Heart right ventricle (tissue), 16 donors: ENCODE measurements at regions not wholly inside any gene's neighbourhood (a gene's known extent, or its start where the extent isn't known, plus 50 kb on each side); places are given as distances from the start of the nearest gene placed in this dataset.

Source experiments
- ATAC-seq, 8 donors: fragments of 200-7000 bp; cut with Tn5 transposase; one replicate each; pipeline ENCODE4 v1.9.1; 2020; ENCODE audit warnings: mild to moderate bottlenecking in 8 of 8, moderate library complexity in 8 of 8, moderate number of reproducible peaks in 1 of 8
- DNase-seq, 2 donors: peaks; one replicate each; pipeline ENCODE4 v3.0.0-alpha.2; 2020
- H3K27ac ChIP-seq, 10 donors: fragments of 200-600 bp; sonication (generic) in 2 of 10; one replicate each; pipeline versions ENCODE4 v1.5.0 to v1.8.0; 2020 to 2022; ENCODE audit warnings: mild to moderate bottlenecking in 3 of 10
- H3K27me3 ChIP-seq, 7 donors: fragments of 200-600 bp; one replicate each; pipeline ENCODE4 v1.8.0; 2021 to 2022; ENCODE audit warnings: mild to moderate bottlenecking in 2 of 7
- H3K36me3 ChIP-seq, 9 donors: fragments of 200-600 bp; sonication (generic) in 1 of 9; one replicate each; pipeline versions ENCODE4 v1.5.0 to v1.8.0; 2020 to 2022; ENCODE audit warnings: mild to moderate bottlenecking in 2 of 9
- H3K4me1 ChIP-seq, 9 donors: fragments of 200-600 bp; sonication (generic) in 1 of 9; one replicate each; pipeline versions ENCODE4 v1.5.0 to v1.8.0; 2020 to 2022; ENCODE audit warnings: mild to moderate bottlenecking in 4 of 9
- H3K4me3 ChIP-seq, 10 donors: fragments of 200-600 bp; sonication (generic) in 2 of 10; one replicate each; pipeline versions ENCODE4 v1.5.0 to v1.8.0; 2020 to 2022; ENCODE audit warnings: mild to moderate bottlenecking in 7 of 10, moderate library complexity in 2 of 10
- H3K9me3 ChIP-seq, 11 donors: fragments of 200-600 bp in 10 of 11; sonication (generic) in 2 of 11; one replicate each; pipeline versions ENCODE4 v1.5.0 to v1.8.0; 2013 to 2022; ENCODE audit warnings: mild to moderate bottlenecking in 2 of 11, control low read depth in 1 of 11, moderate library complexity in 1 of 11
- WGBS, 2 donors: extraction: QIAGEN DNeasy Blood & Tissue Kit; methylation state at CpG; one replicate each; pipeline ENCODE4 v1.1.7; 2013; ENCODE audit warnings: inconsistent platforms in 1 of 2; 5-methylcytosine and 5-hydroxymethylcytosine counted together
- intact Hi-C, 10 donors: fragments of 100-400 bp; cut with DNase I; formaldehyde crosslinking; loops; one replicate each; pipeline versions ENCODE4 v1.11.1 to v1.14.2; 2022
- TF ChIP-seq, protein P1 (sequence below), 9 donors: fragments of 200-600 bp; sonication (generic) in 2 of 9; IDR thresholded peaks; one replicate each; pipeline versions ENCODE4 v1.5.0 to v1.8.0; 2021 to 2022; ENCODE audit warnings: antibody characterized with exemption in 9 of 9, mild to moderate bottlenecking in 5 of 9, moderate library complexity in 1 of 9
- donor health status: Arrhythmogenic right ventricular cardiomyopathy.
- donor health status: ischemic (EF 13 %, LVEDD 7.1; RV severe dilation, severe dysfunction).
- donor health status: healthy with polysubstance abuse.
- donor health status: DM: no; HTN: yes; CAD: no.
- donor health status: DM: no; HTN: no; CAD: no.
- donor health status: ischemic (EF 25% LVEDD 6.9; RV normal size, moderate dysfunction).
- donor health status: ischemic (EF 25% LVEDD 5.7; RV mildly dilated, moderate dysfunction).
- donor health status: healthy.
- donor health status: DM: yes; HTN: yes; CAD: no.
- donor health status: Ischemic cardiomyopathy.
- donor health status: ischemic (EF 35%, LVEDD 5.7; RV mildly dilated, moderate dysfunction).
- donor health status: nonischemic (EF 11% LVEDD 7.7; RV severe dilation, severe dysfunction).
- donor health status: DM: yes; HTN: yes; CAD: no.
- donor health status: PGD.
- donor health status: ischemic (EF 29% LVEDD 5.4; RV normal size, mild dysfunction).
- donor health status: nonischemic (EF 23%, LVEDD 6.1; RV moderate dilation, normal function).

DNA sequence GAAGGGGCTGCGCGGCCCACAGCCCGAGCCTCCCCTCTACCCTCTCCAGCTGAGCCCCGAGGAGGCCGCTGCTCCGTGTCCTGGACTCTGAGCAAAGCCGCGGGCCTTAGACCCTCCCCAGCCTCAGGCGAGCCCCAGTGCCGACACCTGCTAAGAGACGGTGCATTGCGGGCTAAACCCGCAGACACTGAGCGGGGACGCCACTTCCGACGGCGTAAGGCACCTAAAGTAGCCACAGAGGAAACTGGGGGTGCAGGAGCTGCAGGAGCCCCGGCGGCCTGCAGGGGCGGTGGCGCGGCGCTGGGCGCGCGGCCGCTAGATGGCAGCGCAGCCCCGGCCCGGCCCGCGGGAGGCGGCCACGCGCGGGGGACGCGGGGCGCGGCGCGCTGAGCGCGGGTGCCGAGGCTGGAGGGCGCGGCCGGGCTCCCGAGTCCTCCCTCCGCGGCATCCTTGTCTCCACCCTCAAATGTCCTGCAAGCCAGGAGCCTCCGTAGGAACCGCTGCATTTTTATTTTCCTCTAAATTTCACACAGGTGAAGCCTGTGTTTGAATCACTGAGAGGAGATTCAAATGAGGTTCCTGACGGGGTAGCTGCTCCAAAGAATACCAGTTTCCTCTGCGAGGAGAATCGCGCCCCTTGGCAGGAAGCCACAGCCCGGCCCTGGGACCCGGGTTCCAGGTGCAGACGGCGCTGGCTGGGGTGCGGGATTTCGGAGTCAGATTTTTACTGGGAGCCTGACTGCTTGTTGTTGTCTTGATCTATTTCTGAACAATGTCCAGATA, 650.5 kb downstream of the GALR1 start:
- peak in 7 of 8 donors; percentile 48 to 96 (median 79) for ATAC-seq
- Histone ChIP-seq H3K36me3 (no peaks in the 10 kb centered on the region), H3K9me3 (no peaks in the 10 kb centered on the region), H3K4me1 (peaks cover 0 to 9% (median 5%) of the 10 kb centered on the region in 9 donors), H3K27ac (no peak overlapping the region), H3K4me3 (peak overlapping the region in 9 of 10 donors; percentile 18 to 48 (median 38)), H3K27me3 (peaks cover 0 to 43% (median 30%) of the 10 kb centered on the region in 7 donors)
- intact Hi-C loops: loop anchor here in 3 of 10 donors (5.0 to 10.0 kb wide), 3 partner anchors 1087 to 1355 kb away; no protein-coding TSS in a partner anchor
- TF ChIP-seq, protein P1, sequence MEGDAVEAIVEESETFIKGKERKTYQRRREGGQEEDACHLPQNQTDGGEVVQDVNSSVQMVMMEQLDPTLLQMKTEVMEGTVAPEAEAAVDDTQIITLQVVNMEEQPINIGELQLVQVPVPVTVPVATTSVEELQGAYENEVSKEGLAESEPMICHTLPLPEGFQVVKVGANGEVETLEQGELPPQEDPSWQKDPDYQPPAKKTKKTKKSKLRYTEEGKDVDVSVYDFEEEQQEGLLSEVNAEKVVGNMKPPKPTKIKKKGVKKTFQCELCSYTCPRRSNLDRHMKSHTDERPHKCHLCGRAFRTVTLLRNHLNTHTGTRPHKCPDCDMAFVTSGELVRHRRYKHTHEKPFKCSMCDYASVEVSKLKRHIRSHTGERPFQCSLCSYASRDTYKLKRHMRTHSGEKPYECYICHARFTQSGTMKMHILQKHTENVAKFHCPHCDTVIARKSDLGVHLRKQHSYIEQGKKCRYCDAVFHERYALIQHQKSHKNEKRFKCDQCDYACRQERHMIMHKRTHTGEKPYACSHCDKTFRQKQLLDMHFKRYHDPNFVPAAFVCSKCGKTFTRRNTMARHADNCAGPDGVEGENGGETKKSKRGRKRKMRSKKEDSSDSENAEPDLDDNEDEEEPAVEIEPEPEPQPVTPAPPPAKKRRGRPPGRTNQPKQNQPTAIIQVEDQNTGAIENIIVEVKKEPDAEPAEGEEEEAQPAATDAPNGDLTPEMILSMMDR (IDR thresholded peaks at IDR 0.05): peak; percentile 57 to 80 (median 67)
- peak in 1 of 2 donors; percentile 34 for DNase-seq
- 5 to 6% methylated on average over 57 to 64 of the region's 64 CpGs for WGBS, 2 donors

DNA sequence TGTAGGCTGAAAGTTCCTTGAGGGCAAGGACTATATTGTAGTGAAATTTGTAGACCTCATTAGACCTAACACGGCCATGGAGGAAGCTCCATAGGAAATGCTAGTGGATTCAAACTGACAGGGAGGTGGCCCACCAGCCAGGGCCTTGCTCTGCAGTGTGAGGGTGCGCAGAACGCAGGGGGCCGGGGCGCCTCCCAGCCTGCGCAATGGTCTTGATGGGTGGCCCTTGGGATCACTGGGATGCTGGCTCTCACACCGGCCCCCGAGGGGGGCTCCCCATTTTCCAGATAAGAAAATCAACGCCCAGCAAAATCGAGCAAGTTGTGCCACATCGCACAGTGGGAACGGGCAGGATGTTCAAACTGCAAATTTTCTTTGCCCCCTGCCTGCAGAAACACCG, 655.4 kb downstream of the GALR1 start:
- Histone ChIP-seq H3K4me3 (no peak overlapping the region), H3K9me3 (no peaks in the 10 kb centered on the region), H3K27me3 (peaks cover 0 to 18% (median 4%) of the 10 kb centered on the region in 7 donors), H3K4me1 (peaks cover 0 to 4% (median under 1%) of the 10 kb centered on the region in 9 donors), H3K36me3 (no peaks in the 10 kb centered on the region), H3K27ac (no peak overlapping the region)
- ATAC-seq: no peak
- TF ChIP-seq, protein P1 (IDR thresholded peaks at IDR 0.05): no peak
- no peak for DNase-seq
- intact Hi-C loops: loop anchor here in 2 of 10 donors (10.0 kb wide), 2 partner anchors 1340 to 1350 kb away; no protein-coding TSS in a partner anchor
- 83 to 85% methylated on average over 13 of the region's 13 CpGs for WGBS, 2 donors

DNA sequence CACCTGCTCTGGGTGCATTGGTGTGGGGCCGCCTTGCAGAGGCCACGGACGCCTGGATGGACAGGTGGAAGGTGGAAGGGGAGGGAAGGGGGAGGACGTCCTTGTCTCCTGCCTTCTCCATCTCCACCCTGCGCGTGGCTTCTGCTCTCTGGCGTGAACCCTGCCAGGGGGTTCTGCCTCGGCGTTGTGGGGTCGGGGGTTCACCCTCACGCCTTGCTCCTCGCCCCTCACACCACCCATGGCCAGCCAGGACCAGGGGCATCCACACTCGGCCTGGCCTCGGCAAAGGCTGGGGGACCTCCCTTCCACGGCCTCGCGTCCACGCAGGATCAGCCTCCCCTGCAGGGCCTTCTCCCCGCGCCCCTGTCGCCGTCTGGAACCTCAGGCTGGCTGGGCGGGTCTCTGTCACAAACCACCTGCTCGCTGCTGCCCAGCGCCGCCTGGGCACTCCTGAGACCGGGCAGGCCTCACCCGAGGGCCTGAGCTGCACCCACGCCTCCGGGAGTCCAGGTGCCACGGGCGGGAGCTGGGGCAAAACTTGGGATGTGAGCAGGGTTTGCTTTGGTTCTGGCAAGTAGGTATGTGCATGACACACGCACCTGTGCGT, 655.9 kb downstream of the GALR1 start:
- ATAC-seq: no peak
- H3K4me3 ChIP-seq: no peak overlapping the region
- peaks cover 0 to 18% (median 4%) of the 10 kb centered on the region in 7 donors for H3K27me3 ChIP-seq
- H3K27ac ChIP-seq: no peak overlapping the region
- no peaks in the 10 kb centered on the region for H3K36me3 ChIP-seq
- intact Hi-C loops: loop anchor here in 2 of 10 donors (10.0 kb wide), 2 partner anchors 1339 to 1349 kb away; no protein-coding TSS in a partner anchor
- H3K4me1 ChIP-seq: peaks cover 0 to under 1% (median 0%) of the 10 kb centered on the region in 9 donors
- DNase-seq: no peak
- WGBS, 2 donors: 88 to 89% methylated on average over 34 of the region's 34 CpGs
- H3K9me3 ChIP-seq: no peaks in the 10 kb centered on the region
- TF ChIP-seq, protein P1 (IDR thresholded peaks at IDR 0.05): no peak

DNA sequence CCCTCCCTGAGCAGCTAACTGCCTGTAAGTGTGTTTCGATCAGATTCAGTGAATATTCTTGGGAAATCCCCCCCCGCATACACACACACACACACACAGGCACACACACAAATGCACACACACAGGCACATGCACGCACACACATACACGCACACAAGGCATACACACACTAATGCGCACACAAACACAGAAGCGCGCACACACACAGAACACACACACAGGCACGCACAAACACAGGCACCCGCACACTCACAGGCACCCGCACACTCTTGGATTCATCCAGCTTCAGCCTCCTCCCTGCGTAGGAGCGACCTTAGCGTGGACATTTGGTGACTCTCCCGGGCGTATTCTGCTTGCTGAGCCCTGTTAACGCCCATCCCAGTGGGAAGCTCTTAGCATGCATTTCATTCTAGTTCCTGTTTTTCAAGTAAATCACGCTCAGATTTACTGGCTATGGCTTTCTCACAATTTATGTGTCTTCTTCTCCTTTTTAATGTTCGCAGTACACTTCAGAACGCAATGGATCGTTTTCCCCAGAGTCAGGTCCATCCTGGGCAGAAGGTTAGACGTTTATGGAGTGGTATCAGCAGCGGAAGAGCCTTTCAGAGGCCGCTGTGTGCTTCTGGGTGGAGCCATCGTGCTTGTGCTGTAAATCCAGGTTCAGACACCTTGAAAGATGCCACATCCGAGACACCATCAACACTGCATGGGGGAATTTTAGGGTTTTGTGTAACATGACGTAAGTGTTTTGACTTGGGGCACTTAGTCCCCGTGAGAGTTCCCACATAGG, 656.6 kb downstream of the GALR1 start:
- Histone ChIP-seq H3K4me1 (no peaks in the 10 kb centered on the region), H3K27me3 (peaks cover 0 to 25% (median 10%) of the 10 kb centered on the region in 7 donors), H3K36me3 (no peaks in the 10 kb centered on the region), H3K9me3 (no peaks in the 10 kb centered on the region), H3K27ac (no peak overlapping the region), H3K4me3 (no peak overlapping the region)
- TF ChIP-seq, protein P1 (IDR thresholded peaks at IDR 0.05): no peak
- ATAC-seq (no peak), DNase-seq (no peak)
- 68 to 70% methylated on average over 27 of the region's 27 CpGs for WGBS, 2 donors
- intact Hi-C loops: loop anchor here in 2 of 10 donors (10.0 kb wide), 2 partner anchors 1339 to 1349 kb away; no protein-coding TSS in a partner anchor
